HepG2 (cell line): ENCODE measurements at regions not wholly inside any gene's neighbourhood (a gene's known extent, or its start where the extent isn't known, plus 50 kb on each side); places are given as distances from the start of the nearest gene placed in this dataset.

Source experiments
- ATAC-seq: fragments of 200-7000 bp; cut with Tn5 transposase; 3 replicates; pipeline ENCODE4 v1.9.1; 2020; ENCODE audit warnings: mild to moderate bottlenecking, moderate library complexity
- BruUV-seq: library from RNA; stranded (reverse); fragments of 400-500 nt; replicated peaks from 2 replicates; lab custom pipeline; 2021; lab: Mats Ljungman, UMichigan
- CTCF ChIA-PET: fragments of 300-600 bp; formaldehyde crosslinking; extraction: SDS; loops from one replicate; lab custom pipeline; 2021; ENCODE audit warnings: low total read pairs, inconsistent platforms, low intra/inter-chr PET ratio; lab: Yijun Ruan, JAX
- POLR2A ChIA-PET: fragments of 350-600 bp; sonication (Branson Sonifier 250); formaldehyde crosslinking; loops from one replicate; lab custom pipeline; 2020; ENCODE audit warnings: antibody characterized with exemption, inconsistent platforms; lab: Yijun Ruan, JAX
- DNase-seq: peaks from one replicate; pipeline ENCODE4 v3.0.0-alpha.2; 2015; ENCODE audit warnings: low spot score
- FAIRE-seq: peaks from 3 replicates; lab custom pipeline; 2011; peaks lifted over from hg19 to GRCh38; lab: Jason Lieb, UNC
- H2AFZ ChIP-seq: one replicate; pipeline ENCODE4 v1.6.1; 2011; ENCODE audit warnings: low read length, inconsistent platforms
- H3K27ac ChIP-seq: fragments of 300-600 bp; 3 replicates; pipeline ENCODE4 v1.8.0; 2011; ENCODE audit warnings: mixed run types, mild to moderate bottlenecking, mixed read lengths, low read length, inconsistent platforms; ENCODE audit not compliant: insufficient read depth; ENCODE audit errors: extremely low read length
- H3K27me3 ChIP-seq, 2 experiments: fragments of 200-600 bp in 1 of 2; 2 replicates in 1 of 2; 3 replicates in 1 of 2; pipeline versions ENCODE4 v1.6.0 to v1.8.0; 2011; ENCODE audit warnings: low read length in 2 of 2, mild to moderate bottlenecking in 2 of 2, moderate library complexity in 2 of 2, inconsistent platforms in 1 of 2; ENCODE audit not compliant: insufficient read depth in 2 of 2, control insufficient read depth in 1 of 2
- H3K36me3 ChIP-seq, 2 experiments: fragments of 200-600 bp in 1 of 2; replicated peaks in 1 of 2; 2 replicates in 1 of 2; 3 replicates in 1 of 2; pipeline versions ENCODE4 v1.5.1 to v1.8.0; 2011; ENCODE audit warnings: low read length in 2 of 2, inconsistent platforms in 1 of 2; ENCODE audit not compliant: insufficient read depth in 2 of 2, control insufficient read depth in 1 of 2
- H3K4me1 ChIP-seq: 2 replicates; pipeline ENCODE4 v1.5.1; 2012; ENCODE audit warnings: low read length, inconsistent platforms; ENCODE audit not compliant: insufficient read depth
- H3K4me2 ChIP-seq: 2 replicates; pipeline ENCODE4 v1.6.0; 2011; ENCODE audit warnings: low read depth, low read length, inconsistent platforms
- H3K4me3 ChIP-seq, 3 experiments: fragments of 200-600 bp in 1 of 3; sonication (generic), shearing (Covaris generic) in 1 of 3; replicated peaks in 1 of 3; 2 replicates each; pipeline ENCODE4 v1.5.1; 2011 to 2016; ENCODE audit warnings: low read length in 3 of 3, inconsistent platforms in 2 of 3, low read depth in 2 of 3, mild to moderate bottlenecking in 2 of 3, control low read depth in 1 of 3, mixed read lengths in 1 of 3; ENCODE audit not compliant: insufficient read depth in 1 of 3
- H3K79me2 ChIP-seq: one replicate; pipeline ENCODE4 v1.6.1; 2011; ENCODE audit warnings: low read length, inconsistent platforms; ENCODE audit not compliant: insufficient read depth
- H3K9ac ChIP-seq: 2 replicates; pipeline ENCODE4 v1.6.0; 2011; ENCODE audit warnings: mild to moderate bottlenecking, low read depth, low read length, inconsistent platforms; ENCODE audit not compliant: insufficient read depth
- H3K9me3 ChIP-seq: 2 replicates; pipeline ENCODE4 v1.5.1; 2012; ENCODE audit warnings: mild to moderate bottlenecking, low read length
- H4K20me1 ChIP-seq: 2 replicates; pipeline ENCODE4 v1.6.0; 2011; ENCODE audit warnings: inconsistent platforms, mild to moderate bottlenecking, low read length, moderate library complexity; ENCODE audit not compliant: insufficient read depth
- IKZF5 ChIP-seq: IDR thresholded peaks from 2 replicates; pipeline ENCODE4 v1.6.1; 2018; ENCODE audit warnings: missing genetic modification reagents, mild to moderate bottlenecking, missing compliant biosample characterization
- KLF11 ChIP-seq: IDR thresholded peaks from 2 replicates; pipeline ENCODE4 v1.6.1; 2016; ENCODE audit warnings: missing compliant biosample characterization
- PHF20 ChIP-seq: sonication (generic); formaldehyde crosslinking; IDR thresholded peaks from 2 replicates; pipeline ENCODE4 v1.5.0; 2020; ENCODE audit warnings: mild to moderate bottlenecking, missing genetic modification reagents
- XRCC5 ChIP-seq: fragments of 200-400 bp; formaldehyde crosslinking; optimal IDR thresholded peaks from 2 replicates; pipeline ENCODE3; 2017; ENCODE audit warnings: mild to moderate bottlenecking, low read length
- ZNF260 ChIP-seq: sonication (generic); formaldehyde crosslinking; IDR thresholded peaks from 2 replicates; pipeline ENCODE4 v1.4.0; 2020; ENCODE audit warnings: missing genetic modification reagents, low read depth, mild to moderate bottlenecking, borderline replicate concordance
- ZNF451 ChIP-seq: sonication (generic); formaldehyde crosslinking; IDR thresholded peaks from 2 replicates; pipeline ENCODE4 v1.5.0; 2020; ENCODE audit warnings: mild to moderate bottlenecking, missing genetic modification reagents
- WGBS: methylation state at CpG from one replicate; pipeline ENCODE4 v1.1.6; 2017; ENCODE audit warnings: low lambda C conversion rate; 5-methylcytosine and 5-hydroxymethylcytosine counted together
- in situ Hi-C: cut with HindIII; loops from 2 replicates; pipeline ENCODE4 v1.10.0; 2017; ENCODE audit warnings: low pct_unique_long_range_greater_than_20kb; ENCODE audit not compliant: extremely low pct_ligation_motif_present
- intact Hi-C: fragments of 100-400 bp; cut with micrococcal nuclease; formaldehyde crosslinking; loops from one replicate; pipeline ENCODE4 v1.10.0; 2022; ENCODE audit not compliant: unreplicated experiment

GRCh38 chr2:240336820-240337427 lies 98.5 kb upstream of the GPC1 start:
- no peaks in the 10 kb centered on the region for H3K9me3 ChIP-seq
- ChIA-PET POLR2A (no interaction called here), CTCF (no interaction called here)
- no peak overlapping the region for H3K4me3 ChIP-seq
- no peaks in the 10 kb centered on the region for H3K36me3 ChIP-seq
- H3K9ac ChIP-seq = no peak overlapping the region
- H3K4me1 ChIP-seq = no peaks in the 10 kb centered on the region
- no peak for FAIRE-seq
- no TSS peak for BruUV-seq
- no peak for ATAC-seq
- 0% methylated on average over 4 of the region's 4 CpGs for WGBS
- no peaks in the 10 kb centered on the region for H3K79me2 ChIP-seq
- no peak overlapping the region for H3K4me2 ChIP-seq
- no peak overlapping the region for H3K27ac ChIP-seq
- intact Hi-C loops (no loop called here), in situ Hi-C loops (no loop called here)
- no peak for DNase-seq
- H3K27me3 ChIP-seq = peaks cover 12 to 66% of the 10 kb centered on the region in 2 experiments; a peak in 4 of 5 replicates
- no peak overlapping the region for H2AFZ ChIP-seq
- TF ChIP-seq ZNF451 = no peak
- TF ChIP-seq ZNF260 (CRISPR knock-in tag) = no peak
- TF ChIP-seq XRCC5 = no peak
- H4K20me1 ChIP-seq = no peaks in the 10 kb centered on the region

DNA sequence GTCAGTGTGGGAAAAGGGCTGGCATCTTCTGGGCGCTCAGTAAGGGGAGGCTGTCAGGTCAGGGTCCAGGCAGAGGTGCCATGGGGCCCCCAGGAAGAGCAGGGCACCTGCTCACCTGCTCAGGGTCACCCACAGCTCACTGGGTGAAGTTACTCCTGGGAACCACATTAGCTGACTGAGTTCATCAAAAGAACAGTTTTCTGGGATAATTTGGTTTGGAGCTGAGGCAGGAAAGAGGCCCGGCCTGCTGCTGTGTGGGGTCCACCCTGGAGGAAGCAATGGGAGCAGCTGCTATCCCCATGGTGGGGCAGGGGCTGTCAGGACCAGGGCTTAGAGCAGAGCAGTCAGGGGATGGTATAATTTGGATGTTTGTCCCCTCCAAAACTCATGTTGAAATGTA lies 97.2 kb upstream of the GPC1 start:
- intact Hi-C loops (no loop called here), in situ Hi-C loops (no loop called here)
- DNase-seq = no peak
- ATAC-seq = no peak
- Histone ChIP-seq H3K27ac (no peak overlapping the region), H3K79me2 (no peaks in the 10 kb centered on the region), H2AFZ (no peak overlapping the region), H3K9me3 (no peaks in the 10 kb centered on the region), H3K9ac (no peak overlapping the region), H3K4me3 (no peak overlapping the region), H3K4me2 (no peak overlapping the region), H3K4me1 (no peaks in the 10 kb centered on the region), H3K36me3 (no peaks in the 10 kb centered on the region), H4K20me1 (no peaks in the 10 kb centered on the region), H3K27me3 (peaks cover 12 to 72% of the 10 kb centered on the region in 2 experiments; a peak in 4 of 5 replicates)
- WGBS = 0% methylated on average over 2 of the region's 2 CpGs
- FAIRE-seq = no peak
- ChIA-PET CTCF (no interaction called here), POLR2A (no interaction called here)
- TF ChIP-seq IKZF5 (CRISPR knock-in tag) (no peak), KLF11 (CRISPR knock-in tag) (no peak), PHF20 (CRISPR knock-in tag) (no peak)
- BruUV-seq = no TSS peak
